ENCODE measurements at regions not wholly inside any gene's neighbourhood (a gene's known extent, or its start where the extent isn't known, plus 50 kb on each side); places are given as distances from the start of the nearest gene placed in this dataset.

- no peaks in the 10 kb centered on the region for H4K20me1 ChIP-seq (ENCODE audit: insufficient read depth, low read length, poor library complexity, severe bottlenecking)
- peak overlapping the region; percentile 40 for H3K4me2 ChIP-seq (ENCODE audit: low read depth, low read length, poor library complexity, severe bottlenecking)
- no peaks in the 10 kb centered on the region for H3K9me3 ChIP-seq (ENCODE audit: insufficient read depth, low read depth, low read length)
- H3K9ac ChIP-seq (ENCODE audit: low read depth, low read length, poor library complexity, severe bottlenecking) = no peak overlapping the region
- H3F3A ChIP-seq (ENCODE audit: low read depth) = no peaks in the 10 kb centered on the region; the same call in 1 of the 2 replicates
- H3K4me1 ChIP-seq (ENCODE audit: insufficient read depth, low read length, poor library complexity, severe bottlenecking) = peaks cover 34% of the 10 kb centered on the region
- peak overlapping the region; percentile 26 for H3K4me3 ChIP-seq (ENCODE audit: low read length, poor library complexity, severe bottlenecking)
- no peaks in the 10 kb centered on the region for H3K9me2 ChIP-seq (replicated peaks; ENCODE audit: low read depth, low read length)
- H3K36me3 ChIP-seq (ENCODE audit: insufficient read depth, low read length) = no peaks in the 10 kb centered on the region
- TF ChIP-seq EZH2phosphoT487 (IDR thresholded peaks at IDR 0.05; ENCODE audit: borderline replicate concordance) (no peak), CTCF (conservative IDR thresholded peaks at IDR 0.05; ENCODE audit: low read length) (no peak)
- no peaks in the 10 kb centered on the region for H3K27me3 ChIP-seq (ENCODE audit: insufficient read depth, low read length, poor library complexity, severe bottlenecking)
- peak overlapping the region; percentile 64 for H2AFZ ChIP-seq (ENCODE audit: low read length)
- no peaks in the 10 kb centered on the region for H3K79me2 ChIP-seq (ENCODE audit: insufficient read depth, low read length)
Measured at GRCh38 chr5:74182603-74183002, 457.9 kb downstream of the ENC1 start.

GRCh38 chr5:74179701-74180100 is 460.8 kb downstream of the ENC1 start:
- Histone ChIP-seq H2AFZ (ENCODE audit: low read length) (no peak overlapping the region), H3K9ac (ENCODE audit: low read depth, low read length, poor library complexity, severe bottlenecking) (no peak overlapping the region), H3K4me3 (ENCODE audit: low read length, poor library complexity, severe bottlenecking) (no peak overlapping the region), H3F3A (ENCODE audit: low read depth) (no peaks in the 10 kb centered on the region; the same call in 1 of the 2 replicates), H3K36me3 (ENCODE audit: insufficient read depth, low read length) (no peaks in the 10 kb centered on the region), H4K20me1 (ENCODE audit: insufficient read depth, low read length, poor library complexity, severe bottlenecking) (no peaks in the 10 kb centered on the region), H3K9me2 (replicated peaks; ENCODE audit: low read depth, low read length) (no peaks in the 10 kb centered on the region), H3K4me2 (ENCODE audit: low read depth, low read length, poor library complexity, severe bottlenecking) (no peak overlapping the region), H3K27me3 (ENCODE audit: insufficient read depth, low read length, poor library complexity, severe bottlenecking) (no peaks in the 10 kb centered on the region), H3K79me2 (ENCODE audit: insufficient read depth, low read length) (no peaks in the 10 kb centered on the region), H3K9me3 (ENCODE audit: insufficient read depth, low read depth, low read length) (no peaks in the 10 kb centered on the region), H3K4me1 (ENCODE audit: insufficient read depth, low read length, poor library complexity, severe bottlenecking) (peaks cover 45% of the 10 kb centered on the region)
- TF ChIP-seq CTCF (conservative IDR thresholded peaks at IDR 0.05; ENCODE audit: low read length) (no peak), EZH2phosphoT487 (IDR thresholded peaks at IDR 0.05; ENCODE audit: borderline replicate concordance) (no peak)

GRCh38 chr5:74179179-74179578 is 461.3 kb downstream of the ENC1 start:
- Histone ChIP-seq H3K79me2 (ENCODE audit: insufficient read depth, low read length) (no peaks in the 10 kb centered on the region), H3K4me1 (ENCODE audit: insufficient read depth, low read length, poor library complexity, severe bottlenecking) (peaks cover 42% of the 10 kb centered on the region), H3F3A (ENCODE audit: low read depth) (no peaks in the 10 kb centered on the region; the same call in 1 of the 2 replicates), H3K9me3 (ENCODE audit: insufficient read depth, low read depth, low read length) (no peaks in the 10 kb centered on the region), H2AFZ (ENCODE audit: low read length) (no peak overlapping the region), H3K9me2 (replicated peaks; ENCODE audit: low read depth, low read length) (no peaks in the 10 kb centered on the region), H3K4me3 (ENCODE audit: low read length, poor library complexity, severe bottlenecking) (no peak overlapping the region), H3K9ac (ENCODE audit: low read depth, low read length, poor library complexity, severe bottlenecking) (no peak overlapping the region), H3K36me3 (ENCODE audit: insufficient read depth, low read length) (no peaks in the 10 kb centered on the region), H3K4me2 (ENCODE audit: low read depth, low read length, poor library complexity, severe bottlenecking) (no peak overlapping the region), H4K20me1 (ENCODE audit: insufficient read depth, low read length, poor library complexity, severe bottlenecking) (no peaks in the 10 kb centered on the region), H3K27me3 (ENCODE audit: insufficient read depth, low read length, poor library complexity, severe bottlenecking) (no peaks in the 10 kb centered on the region)
- TF ChIP-seq EZH2phosphoT487 (IDR thresholded peaks at IDR 0.05; ENCODE audit: borderline replicate concordance) = no peak
- TF ChIP-seq CTCF (conservative IDR thresholded peaks at IDR 0.05; ENCODE audit: low read length) = no peak

All from Loucy (cell line).